ENCODE measurements at regions not wholly inside any gene's neighbourhood (a gene's known extent, or its start where the extent isn't known, plus 50 kb on each side); places are given as distances from the start of the nearest gene placed in this dataset.

- TF ChIP-seq, protein P1, sequence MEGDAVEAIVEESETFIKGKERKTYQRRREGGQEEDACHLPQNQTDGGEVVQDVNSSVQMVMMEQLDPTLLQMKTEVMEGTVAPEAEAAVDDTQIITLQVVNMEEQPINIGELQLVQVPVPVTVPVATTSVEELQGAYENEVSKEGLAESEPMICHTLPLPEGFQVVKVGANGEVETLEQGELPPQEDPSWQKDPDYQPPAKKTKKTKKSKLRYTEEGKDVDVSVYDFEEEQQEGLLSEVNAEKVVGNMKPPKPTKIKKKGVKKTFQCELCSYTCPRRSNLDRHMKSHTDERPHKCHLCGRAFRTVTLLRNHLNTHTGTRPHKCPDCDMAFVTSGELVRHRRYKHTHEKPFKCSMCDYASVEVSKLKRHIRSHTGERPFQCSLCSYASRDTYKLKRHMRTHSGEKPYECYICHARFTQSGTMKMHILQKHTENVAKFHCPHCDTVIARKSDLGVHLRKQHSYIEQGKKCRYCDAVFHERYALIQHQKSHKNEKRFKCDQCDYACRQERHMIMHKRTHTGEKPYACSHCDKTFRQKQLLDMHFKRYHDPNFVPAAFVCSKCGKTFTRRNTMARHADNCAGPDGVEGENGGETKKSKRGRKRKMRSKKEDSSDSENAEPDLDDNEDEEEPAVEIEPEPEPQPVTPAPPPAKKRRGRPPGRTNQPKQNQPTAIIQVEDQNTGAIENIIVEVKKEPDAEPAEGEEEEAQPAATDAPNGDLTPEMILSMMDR (IDR thresholded peaks at IDR 0.05): no peak
- TF ChIP-seq POLR2A (IDR thresholded peaks at IDR 0.05): no peak
Measured at GRCh38 chr2:241966647-241967466, 97.3 kb downstream of the RTP5 start.

Data from lower leg skin (tissue), 3 donors.